Activated CD8-positive, alpha-beta memory T cell treated with anti-CD3 and anti-CD28 coated beads, Interleukin-2, amount 50 U/mL, for 24 hours (primary cell): ENCODE measurements at regions not wholly inside any gene's neighbourhood (a gene's known extent, or its start where the extent isn't known, plus 50 kb on each side); places are given as distances from the start of the nearest gene placed in this dataset.
"Not testable (repeated sequence)": the region's sequence is repeated elsewhere in the genome, so short reads cannot be mapped to it uniquely, and the experiment has no call there.

Experiments used
- DNase-seq: peaks from one replicate; pipeline ENCODE4 v3.0.0-alpha.2; 2020; ENCODE audit errors: extremely low read depth

DNA sequence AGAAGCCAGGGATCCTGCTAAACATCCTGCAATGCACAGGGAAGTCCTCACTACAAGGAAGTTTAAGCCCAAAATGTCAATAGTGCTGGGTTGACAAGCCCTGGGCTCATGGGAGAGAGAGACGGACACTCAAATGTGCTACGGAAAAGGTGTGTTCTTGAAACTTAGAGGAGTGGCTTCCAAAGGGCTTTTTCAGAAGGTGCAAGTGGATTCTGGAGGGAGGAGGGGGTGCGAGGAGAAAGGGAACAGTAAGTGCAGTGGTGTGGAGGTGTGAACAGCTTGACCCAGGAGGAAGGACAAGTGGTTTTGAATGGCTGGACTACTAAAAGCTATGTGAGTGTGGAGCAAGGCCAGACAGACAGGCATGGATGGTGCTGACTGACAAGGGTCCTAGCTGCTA lies 50.4 kb upstream of the CECR2 start:
- no peak for DNase-seq

DNA sequence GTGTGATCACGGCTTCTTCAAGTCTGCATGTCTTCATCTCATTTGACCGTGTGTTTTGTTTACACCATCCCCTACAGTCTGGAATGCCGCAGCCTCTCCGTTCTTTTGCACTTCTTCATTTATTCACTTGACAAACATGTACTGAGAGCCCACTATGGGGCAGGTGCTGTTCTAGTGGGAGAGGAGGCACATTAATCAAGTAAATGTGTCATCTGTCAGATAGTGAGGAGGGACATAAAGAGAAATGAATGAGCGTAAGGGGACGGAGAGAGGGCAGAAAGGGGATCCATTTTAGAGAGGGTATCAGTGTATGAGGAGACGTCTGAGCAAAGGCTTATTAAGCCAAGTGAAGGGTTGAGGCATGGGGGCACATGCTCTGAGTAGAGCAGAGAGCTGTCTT lies 54.0 kb upstream of the CECR2 start:
- DNase-seq = no peak

DNA sequence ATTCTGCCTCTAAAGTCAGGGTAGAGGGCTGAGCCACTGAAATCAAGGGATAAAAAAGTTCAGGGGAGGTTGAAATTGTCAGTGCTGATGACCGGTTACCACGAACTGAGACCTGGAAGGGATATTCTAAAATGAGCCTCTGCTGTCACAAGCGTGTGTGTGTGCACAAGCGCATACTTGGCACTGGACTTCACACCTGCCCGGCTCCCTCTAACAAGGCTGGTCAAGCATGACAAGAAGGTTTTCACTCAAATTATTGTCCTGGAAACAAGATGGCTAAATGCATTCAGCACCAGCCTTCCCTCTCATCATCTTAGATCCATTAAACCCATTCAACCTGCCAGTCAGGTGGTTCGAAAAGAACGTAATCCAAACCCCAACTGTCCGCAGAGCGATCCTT lies 54.8 kb upstream of the CECR2 start:
- DNase-seq = no peak

DNA sequence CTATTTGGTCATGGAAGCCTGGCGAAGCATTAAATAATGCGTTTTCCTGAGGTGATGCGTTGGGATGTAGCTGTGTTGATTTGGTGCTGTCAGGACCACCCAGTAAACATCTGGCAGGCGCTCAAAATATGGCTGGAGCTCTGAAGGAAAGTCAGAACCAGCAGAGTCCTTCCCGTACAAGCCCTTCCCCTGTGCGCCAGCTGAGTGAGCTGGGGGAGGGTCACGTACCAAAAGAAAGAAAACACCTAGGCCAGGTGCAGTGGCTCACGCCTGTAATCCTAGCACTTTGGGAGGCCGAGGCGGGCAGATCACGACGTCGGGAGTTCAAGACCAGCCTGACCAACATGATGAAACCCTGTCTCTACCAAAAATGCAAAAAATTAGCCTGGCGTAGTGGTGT lies 55.6 kb upstream of the CECR2 start:
- no peak for DNase-seq

DNA sequence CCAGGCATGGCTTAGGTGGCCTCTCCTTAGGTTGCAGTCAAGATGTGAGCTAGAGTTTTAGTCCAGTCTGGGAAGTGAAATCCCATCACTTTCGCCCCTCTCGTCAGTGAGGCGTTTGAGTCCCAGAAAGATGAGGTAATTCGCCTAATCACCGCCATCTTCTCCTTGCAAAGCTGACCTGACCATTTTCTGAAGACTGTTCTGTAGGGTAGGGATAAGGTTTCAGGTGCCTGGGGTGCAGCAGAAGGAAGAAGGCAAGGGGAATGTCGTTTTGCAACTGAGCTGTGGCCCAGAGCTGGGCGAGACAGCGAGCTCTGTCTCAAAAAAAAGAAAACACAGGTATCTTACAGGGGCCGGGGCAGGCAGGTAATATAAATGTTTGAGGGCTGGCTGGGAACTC lies 61.7 kb upstream of the CECR2 start:
- no peak for DNase-seq

DNA sequence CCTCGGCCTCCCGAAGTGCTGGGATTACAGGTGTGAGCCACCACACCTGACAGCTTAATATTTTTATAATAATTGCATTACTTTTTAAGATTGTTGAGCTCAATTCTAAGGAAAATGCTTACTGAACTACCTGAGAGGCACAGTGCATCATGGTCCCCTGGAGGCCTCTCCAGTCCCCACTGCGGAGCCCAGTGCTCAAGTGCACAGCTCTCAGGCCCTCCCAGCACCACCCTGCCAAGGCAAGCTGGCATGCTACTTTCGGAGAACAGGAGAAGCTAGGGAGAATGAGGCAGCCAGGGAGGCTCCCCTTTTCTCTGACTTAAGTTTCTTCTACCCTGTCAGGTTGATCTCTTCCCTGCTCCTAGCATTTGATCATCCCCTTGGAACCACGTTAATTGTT lies 64.2 kb upstream of the CECR2 start:
- no peak for DNase-seq

DNA sequence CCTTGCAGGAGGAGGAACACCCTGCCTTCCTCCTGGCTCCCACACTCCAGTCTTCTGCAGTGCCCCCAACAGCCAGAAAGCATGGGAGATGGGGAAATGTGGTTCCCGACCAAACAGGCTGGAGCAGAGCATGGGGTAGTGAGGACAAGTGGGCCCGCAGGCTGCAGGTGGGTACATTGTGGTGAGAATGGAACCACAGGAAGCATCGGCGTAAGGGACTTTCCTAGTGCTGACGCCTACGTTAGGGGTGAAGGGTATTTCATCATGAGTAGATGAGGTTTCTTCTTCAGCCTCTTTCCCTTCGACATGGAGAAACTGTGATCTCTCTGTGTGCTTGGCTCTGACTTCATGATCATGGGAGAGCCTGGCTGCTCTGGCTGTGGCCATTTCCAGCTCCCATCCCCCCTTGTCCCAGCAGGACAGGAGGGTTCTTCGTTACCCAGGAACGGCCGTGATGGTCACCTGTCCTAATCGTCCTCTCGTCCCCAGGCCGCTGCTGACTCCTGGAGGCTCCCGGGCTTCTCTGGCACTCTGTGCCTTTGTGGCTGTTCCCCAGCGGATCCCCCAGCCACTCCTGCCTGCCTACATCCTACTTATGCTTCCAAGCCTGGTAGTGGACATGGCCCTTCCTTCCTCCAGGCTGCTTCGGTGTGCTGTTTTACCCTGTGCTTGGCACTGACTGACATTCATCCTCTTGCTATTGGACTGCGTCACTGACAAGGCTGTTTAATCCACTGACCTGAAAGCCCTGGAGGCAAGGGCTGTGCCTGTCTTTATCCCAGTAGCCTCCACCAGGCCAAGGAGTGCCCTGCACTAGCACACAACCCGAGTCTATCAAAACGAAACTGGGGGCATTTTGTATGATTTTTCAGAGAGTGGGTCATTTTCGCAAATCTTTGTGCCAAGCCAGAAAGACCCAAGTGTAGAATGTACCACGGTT lies 65.2 kb upstream of the CECR2 start:
- peak; percentile 24 for DNase-seq

DNA sequence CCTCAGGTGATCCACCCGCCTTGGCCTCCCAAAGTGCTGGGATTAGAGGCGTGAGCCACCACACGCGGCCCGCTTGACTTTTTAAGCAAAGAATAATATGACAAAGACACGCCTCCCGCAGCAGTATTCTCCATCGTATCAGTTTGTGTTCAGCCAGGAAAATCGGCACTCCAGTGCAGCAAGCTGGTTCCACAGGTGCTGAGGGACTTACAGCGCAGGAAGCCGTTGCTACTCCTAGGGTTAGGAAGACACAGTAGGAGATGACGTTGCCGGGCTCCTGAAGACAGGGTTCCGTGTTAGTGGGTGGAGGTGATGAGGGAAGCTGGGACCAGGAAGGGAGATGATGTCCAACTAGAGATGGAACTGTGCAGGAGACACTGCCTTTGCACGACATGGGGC lies 65.8 kb upstream of the CECR2 start:
- DNase-seq = no peak

DNA sequence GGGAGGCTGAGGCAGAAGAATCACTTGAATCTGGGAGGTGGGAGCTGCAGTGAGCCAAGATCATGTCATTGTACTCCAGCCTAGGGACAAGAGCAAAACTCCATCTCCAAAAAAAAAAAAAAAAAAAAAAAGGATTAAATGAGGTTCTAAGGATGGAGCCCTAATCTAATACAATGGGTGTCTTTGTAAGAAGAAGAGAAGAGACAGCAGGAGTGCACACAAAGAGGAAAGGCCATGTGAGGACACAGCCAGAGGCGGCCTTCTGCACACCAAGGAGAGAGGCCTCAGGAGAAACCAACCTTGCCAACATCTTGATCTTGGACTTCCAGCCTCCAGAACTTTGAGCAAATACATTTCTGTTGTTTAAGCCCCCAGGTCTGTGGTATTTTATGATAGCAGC lies 66.6 kb upstream of the CECR2 start:
- no peak for DNase-seq

DNA sequence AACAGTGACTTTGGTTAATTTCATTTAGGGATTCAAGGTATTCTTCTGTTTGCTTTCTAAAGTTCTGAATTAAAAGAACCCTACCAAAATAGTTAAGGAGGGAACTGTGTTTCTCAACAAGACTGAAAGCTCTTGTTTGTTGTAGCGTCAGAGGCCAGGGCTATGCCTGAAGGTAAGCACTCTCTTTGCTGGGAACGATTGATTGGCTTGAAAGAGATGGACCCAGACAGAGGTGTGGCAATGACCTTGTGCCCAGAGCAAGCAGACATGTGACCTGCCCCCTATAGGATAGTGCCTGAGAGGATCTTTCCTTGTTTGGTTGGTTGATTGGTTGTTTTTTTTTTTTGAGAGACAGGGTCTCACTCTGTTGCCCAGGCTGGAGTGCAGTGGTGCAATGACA lies 68.3 kb upstream of the CECR2 start:
- no peak for DNase-seq

DNA sequence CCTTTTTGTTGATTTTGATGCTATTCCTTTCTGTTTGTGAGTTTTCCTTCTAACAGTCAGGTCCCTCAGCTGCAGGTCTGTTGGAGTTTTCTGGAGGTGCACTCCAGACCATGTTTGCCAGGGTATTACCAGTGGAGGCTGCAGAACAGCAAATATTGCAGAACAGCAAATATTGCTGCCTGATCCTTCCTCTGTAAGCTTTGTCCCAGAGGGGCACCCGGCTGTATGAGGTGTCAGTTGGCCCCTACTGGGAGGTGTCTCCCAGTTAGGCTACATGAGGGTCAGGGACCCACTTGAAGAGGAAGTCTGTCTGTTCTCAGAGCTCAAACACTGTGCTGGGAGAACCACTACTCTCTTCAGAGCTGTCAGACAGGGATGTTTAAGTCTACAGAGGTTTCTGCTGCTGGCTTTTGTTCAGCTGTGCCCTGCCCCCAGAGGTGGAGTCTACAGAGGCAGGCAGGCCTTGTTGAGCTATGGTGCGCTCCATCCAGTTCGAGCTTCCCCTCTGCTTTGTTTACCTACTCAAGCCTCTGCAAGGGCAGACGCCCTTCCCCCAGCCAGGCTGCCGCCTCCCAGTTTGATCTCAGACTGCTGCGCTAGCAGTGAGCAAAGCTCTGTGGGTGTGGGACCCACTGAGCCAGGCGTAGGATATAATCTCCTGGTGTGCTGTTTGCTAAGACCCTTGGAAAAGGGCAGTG lies 70.3 kb upstream of the CECR2 start:
- not testable (repeated sequence) for DNase-seq

DNA sequence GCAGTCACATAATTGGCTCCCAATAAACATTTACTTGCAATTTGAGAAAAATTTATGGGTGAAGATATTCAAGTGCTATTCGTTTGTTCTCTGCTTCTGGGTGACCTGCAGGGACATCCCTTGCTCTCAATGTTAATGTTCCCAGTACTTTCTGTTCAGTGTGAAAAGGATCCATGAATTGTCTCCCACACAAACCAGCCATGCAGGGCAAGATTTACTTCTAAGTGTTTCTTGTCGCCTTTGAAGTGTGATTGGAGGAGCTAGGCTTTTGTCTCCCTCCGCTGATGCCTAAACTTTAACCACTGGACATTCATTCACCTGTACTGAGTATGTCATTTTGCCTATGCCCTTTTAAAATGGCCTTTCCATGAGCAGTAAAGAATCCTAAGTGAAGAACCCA lies 66.4 kb upstream of the ADA2 start:
- DNase-seq = no peak

DNA sequence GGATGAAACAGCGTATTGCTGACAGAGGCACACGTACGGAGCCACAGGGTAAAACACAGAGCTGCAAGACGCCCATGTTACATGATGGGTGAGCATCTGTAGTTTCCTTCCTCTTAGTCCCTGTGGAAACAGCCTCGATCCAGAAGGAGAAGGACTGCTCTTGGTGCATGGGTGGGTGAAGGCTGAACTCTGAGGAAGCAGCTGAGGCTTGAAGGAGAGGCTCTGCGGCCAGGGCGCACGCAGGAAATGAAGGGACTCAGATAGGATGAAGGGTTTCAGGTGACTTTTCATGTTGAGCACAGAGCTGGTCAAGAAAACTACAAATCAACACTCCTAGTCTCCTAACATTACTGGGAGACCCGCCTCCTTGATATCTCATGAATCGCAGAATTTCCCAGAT lies 65.7 kb upstream of the ADA2 start:
- no peak for DNase-seq

DNA sequence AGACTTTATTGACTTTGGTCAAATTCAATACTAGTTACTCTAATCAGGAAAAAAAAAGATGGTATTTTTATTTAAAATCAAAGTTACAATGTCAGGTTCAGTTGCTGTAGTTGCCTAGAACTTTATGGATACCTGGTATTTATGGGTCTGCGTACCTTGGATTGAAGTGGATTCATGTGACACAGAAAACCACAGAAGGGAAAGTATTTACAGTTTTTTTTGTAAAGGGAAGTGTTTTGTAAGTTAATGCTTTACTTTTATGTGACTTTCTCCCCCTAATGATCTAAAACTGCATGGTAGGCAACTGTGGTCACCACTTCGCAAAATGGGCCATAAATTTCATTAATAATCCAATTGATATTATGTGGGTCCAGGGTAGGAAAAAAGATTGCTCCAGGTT lies 65.2 kb upstream of the ADA2 start:
- DNase-seq = no peak

DNA sequence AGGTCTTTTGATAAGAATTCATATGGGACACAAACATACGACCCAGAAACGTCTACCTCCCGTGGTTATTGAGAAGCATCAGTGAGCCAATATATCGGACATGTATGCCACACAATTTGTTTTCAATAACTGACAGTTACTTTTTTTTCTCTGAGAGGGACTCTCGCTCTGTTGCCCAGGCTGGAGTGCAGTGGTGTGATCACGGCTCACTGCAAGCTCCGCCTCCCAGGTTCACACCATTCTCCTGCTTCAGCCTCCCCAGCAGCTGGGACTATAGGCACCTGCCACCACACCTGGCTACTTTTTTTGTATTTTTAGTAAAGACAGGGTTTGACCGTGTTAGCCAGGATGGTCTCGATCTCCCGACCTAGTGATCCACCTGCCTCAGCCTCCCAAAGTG lies 64.6 kb upstream of the ADA2 start:
- not testable (repeated sequence) for DNase-seq

DNA sequence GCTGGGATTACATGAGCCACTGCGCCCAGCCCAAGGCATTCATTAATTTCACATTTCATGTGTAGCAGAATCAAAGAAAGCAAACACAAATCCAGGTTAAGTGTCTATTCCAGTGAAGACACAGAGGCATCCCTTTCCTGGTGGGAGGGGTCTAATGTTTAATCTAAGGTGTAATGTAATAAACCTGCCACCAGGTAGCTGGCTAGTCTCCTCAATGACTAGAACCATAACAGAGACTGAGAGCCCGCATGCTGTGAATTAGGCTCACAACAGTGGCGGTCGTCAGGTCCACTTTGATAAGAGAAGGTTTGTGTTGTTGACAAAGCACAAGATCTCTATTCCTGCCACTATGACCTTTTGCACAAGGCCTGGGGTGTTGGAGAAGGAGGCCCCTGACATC lies 64.2 kb upstream of the ADA2 start:
- DNase-seq = no peak

DNA sequence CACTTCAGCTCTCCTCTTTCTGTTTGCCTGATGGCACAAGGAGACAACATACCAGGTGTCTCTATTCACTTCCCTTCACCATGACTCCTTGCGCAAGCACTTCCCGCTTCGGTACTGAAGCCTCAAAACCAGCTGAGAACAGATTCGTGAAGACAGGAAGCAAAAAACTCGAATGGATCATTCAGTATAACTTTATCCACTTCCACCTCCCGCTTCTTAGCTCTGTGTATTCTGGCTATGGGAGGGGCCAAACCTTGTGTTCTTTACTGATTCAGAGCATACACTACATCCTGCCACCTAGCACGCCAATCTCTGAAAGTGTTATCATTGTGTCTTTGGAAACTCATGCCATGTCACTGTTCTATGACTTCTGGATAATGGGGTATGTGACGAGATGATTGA lies 62.2 kb upstream of the ADA2 start:
- DNase-seq = no peak

DNA sequence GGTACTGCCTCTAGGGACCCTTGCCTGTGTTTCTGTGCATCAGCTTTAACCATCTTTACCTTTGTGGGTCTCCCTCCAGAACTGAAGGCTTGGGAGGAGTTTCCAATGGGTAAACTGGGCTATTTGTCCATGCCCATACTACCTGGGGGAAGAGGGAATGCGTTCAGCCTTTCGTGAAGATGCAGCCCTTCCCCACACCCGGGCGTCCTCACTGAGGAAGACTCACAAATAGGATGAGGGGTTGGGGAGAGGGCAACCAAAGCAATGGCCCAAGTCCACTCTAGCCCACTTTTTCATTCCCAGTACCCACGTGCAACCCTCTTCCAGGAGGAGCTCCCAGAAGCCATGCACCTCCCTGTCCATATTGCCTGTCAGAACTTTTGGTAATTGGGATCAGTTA lies 61.8 kb upstream of the ADA2 start:
- no peak for DNase-seq

DNA sequence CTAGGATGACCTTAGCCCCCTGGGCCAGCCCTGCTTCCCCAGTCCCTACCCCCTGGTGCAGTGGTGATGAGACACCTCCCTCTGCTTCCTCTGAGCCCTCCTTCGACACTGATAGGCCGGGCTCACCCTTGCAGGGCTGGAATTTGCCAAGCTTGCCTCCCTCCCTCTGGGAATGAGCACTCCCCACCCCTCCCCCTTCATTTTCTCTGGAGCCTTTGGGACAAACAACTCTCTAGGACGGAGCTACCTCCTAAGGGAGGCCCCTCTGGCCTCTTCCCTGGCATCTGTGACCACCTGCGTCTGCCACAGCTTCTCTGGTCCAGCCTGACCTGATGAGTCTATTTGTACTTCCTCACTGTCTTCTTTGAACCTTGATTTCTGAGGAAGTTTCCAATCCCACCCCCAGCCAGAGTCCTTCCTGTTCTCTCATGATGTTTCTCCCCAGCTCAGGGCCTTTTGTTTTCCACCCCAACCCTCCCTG lies 53.3 kb upstream of the ADA2 start:
- DNase-seq = no peak

DNA sequence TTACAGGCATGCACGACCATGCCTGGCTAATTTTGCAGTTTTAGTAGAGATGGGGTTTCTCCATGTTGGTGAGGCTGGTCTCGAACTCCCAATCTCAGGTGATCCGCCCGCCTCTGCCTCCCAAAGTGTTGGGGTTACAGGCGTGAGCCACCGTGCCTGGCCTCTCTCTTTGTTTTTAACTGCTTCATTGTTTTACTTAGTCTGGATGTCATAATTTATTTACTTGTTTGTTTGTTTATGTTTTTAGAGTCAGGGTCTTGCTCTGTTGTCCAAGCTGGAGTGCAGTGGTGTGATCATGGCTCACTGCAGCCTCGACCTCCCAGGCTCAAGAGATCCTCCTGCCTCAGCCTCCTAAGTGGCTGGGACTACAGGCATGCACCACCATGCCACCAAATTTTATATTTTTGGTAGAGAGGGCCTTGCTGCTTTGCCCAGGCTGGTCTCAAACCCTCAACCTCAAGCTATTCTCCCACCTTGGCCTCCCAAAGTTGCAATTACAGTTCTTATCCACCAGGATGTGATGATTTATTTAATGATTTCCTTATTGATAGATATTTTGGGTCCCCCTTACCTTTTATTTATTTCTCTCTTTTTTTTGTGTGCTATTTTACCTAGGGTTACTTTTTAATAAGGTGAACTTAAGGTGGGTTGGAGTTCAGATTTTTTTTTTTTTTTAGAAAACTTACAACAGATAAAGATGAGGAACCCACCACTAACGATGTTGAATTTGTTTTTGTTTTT lies 52.6 kb upstream of the ADA2 start:
- no peak for DNase-seq

DNA sequence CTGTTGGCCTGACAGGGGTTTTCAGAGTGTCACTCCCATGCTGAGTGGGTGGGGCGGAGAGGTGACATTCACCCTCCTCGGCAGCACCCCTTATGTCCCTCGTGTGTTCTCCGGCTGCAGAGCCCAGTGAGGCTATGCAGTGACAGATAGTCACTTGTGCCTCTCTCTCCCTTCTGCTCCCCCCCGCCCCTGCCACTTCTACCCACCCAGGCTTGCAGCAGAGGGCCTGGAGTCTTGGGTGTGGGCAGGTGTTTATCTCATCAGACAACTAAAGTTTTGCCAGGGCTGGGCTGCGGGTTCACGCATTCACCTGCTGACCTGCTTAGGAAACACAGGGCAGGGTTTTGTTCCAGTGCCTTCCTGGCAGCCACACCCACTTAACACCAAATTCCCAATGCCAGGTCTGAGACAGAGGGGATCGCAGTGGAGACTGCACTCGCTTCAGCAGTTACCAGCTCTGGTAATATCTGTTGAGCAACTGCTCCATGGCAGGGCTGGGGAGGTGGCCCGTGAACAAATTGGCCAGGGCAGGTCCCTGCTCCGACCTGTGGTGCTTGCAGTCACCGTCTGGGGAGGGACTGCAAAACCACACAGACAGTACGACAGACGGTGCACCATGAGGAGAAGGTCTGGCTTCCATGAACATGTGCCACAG lies 50.5 kb upstream of the ADA2 start:
- no peak for DNase-seq

DNA sequence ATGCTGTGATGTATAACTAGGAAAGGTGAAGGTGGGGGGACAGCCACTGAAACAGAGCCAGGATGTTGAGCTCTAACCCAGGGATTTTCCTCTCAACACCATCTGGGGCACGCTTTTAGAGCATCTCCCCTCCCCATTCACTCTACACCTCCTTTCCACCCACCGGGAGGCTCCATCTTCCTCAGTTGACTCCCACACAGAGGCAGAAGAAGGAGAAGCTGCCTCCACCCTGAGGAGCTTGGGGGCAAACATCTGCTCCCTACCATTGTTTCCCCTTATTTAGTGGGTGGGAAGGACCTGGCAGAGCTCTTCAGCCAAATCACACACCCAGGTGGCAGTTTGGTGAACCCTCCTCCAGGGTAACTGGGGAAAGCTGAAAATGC lies 50.0 kb upstream of the ADA2 start:
- no peak for DNase-seq
